Stimulated activated CD4-positive, alpha-beta T cell treated with anti-CD3 and anti-CD28 coated beads, TNF-alpha, amount 100 ng/mL, for 48 hours (primary cell): ENCODE measurements at regions not wholly inside any gene's neighbourhood (a gene's known extent, or its start where the extent isn't known, plus 50 kb on each side); places are given as distances from the start of the nearest gene placed in this dataset.

Experiments used
- DNase-seq, 3 donors: peaks; one replicate each; pipeline ENCODE4 v3.0.0-alpha.2; 2020; ENCODE audit warnings: low read depth in 3 of 3

GRCh38 chr15:46548989-46549388 lies 914.2 kb downstream of the SQOR start:
- DNase-seq, result no peak

GRCh38 chr15:46552316-46552715 lies 917.5 kb downstream of the SQOR start:
- DNase-seq, result no peak

GRCh38 chr15:46555547-46555946 lies 920.7 kb downstream of the SQOR start:
- no peak for DNase-seq

GRCh38 chr15:46556010-46556409 lies 921.2 kb downstream of the SQOR start:
- no peak for DNase-seq

GRCh38 chr15:46556559-46557379 lies 921.9 kb downstream of the SQOR start:
- DNase-seq, result no peak

- DNase-seq, result no peak
These were observed 933.1 kb downstream of the SQOR start for GRCh38 chr15:46567968-46568367.

- DNase-seq, result no peak
These were observed 935.0 kb downstream of the SQOR start for GRCh38 chr15:46569781-46570180.

GRCh38 chr15:46576646-46577395 lies 942.0 kb downstream of the SQOR start:
- no peak for DNase-seq

- DNase-seq, result no peak
These were observed 942.9 kb downstream of the SQOR start for GRCh38 chr15:46577767-46578166.

- no peak for DNase-seq
These were observed 945.7 kb downstream of the SQOR start for GRCh38 chr15:46580487-46580886.

GRCh38 chr15:46580924-46581323 lies 946.1 kb downstream of the SQOR start:
- DNase-seq, result no peak

- no peak for DNase-seq
These were observed 954.3 kb downstream of the SQOR start for GRCh38 chr15:46589088-46589487.

- no peak for DNase-seq
These were observed 956.6 kb downstream of the SQOR start for GRCh38 chr15:46591462-46591861.

GRCh38 chr15:46595016-46595415 lies 960.2 kb downstream of the SQOR start:
- DNase-seq, result no peak

- no peak for DNase-seq
These were observed 972.2 kb downstream of the SQOR start for GRCh38 chr15:46607077-46607476.

GRCh38 chr15:46616033-46616432 lies 981.2 kb downstream of the SQOR start:
- DNase-seq, result no peak

GRCh38 chr15:46617507-46617906 lies 982.7 kb downstream of the SQOR start:
- DNase-seq, result no peak

GRCh38 chr15:46618984-46619383 lies 984.2 kb downstream of the SQOR start:
- no peak for DNase-seq

GRCh38 chr15:46620392-46621013 lies 985.7 kb downstream of the SQOR start:
- no peak for DNase-seq

- no peak for DNase-seq
These were observed 988.0 kb downstream of the SQOR start for GRCh38 chr15:46622851-46623250.

GRCh38 chr15:46636206-46636605 lies 1001.4 kb downstream of the SQOR start:
- no peak for DNase-seq
